DMS114 treated with DMSO at 0.1 percent for 48 hours (cell line): ENCODE measurements at regions not wholly inside any gene's neighbourhood (a gene's known extent, or its start where the extent isn't known, plus 50 kb on each side); places are given as distances from the start of the nearest gene placed in this dataset.

ENCODE experiments used
- DNase-seq: peaks from one replicate; lab custom pipeline; 2025; ENCODE audit not compliant: unreplicated experiment; lab: John Stamatoyannopoulos, UW

DNA sequence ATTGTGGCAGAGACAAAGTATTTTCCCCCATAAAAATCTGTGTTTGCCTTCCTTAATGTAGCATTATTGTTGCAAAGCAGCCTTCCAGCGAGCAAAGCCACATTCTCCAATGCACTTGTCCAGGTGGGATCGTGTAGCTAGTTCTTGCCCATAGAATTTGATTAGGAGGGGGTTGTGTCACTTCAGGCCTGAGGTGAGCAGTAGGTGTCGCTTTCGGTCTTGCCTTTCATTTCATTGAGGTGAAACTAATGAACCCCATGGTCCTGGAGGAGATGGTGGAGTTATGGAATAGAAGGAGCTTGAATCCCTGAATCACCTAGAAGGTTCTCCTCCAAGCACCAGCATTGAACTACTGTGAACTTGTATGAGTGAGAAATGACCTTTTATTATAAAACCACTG, 318.9 kb upstream of the PBX1 start:
- DNase-seq, result no peak

DNA sequence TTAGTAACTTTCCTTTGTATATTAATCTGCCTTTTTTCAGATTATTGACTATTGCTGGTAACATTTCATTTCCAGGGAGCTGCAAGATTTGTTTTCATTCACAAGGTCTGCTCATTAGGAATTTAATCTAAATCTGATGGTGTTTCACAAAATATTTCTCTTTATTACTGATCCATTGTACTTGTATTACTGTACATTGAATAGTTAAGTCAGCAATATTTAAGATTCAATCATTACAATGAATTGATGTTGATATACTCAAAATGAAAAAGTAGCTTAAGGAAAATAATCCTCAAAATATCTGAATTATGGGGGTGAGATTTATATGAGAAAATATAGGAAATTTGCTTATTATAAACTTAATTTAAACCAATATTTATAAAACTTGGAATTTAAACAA, 308.6 kb upstream of the PBX1 start:
- DNase-seq, result no peak

GRCh38 chr1:164256456-164256855, 302.5 kb upstream of the PBX1 start:
- DNase-seq, result no peak

GRCh38 chr1:164261691-164262240, 297.2 kb upstream of the PBX1 start:
- no peak for DNase-seq

- no peak for DNase-seq
These were observed 295.4 kb upstream of the PBX1 start for GRCh38 chr1:164263540-164263939.

GRCh38 chr1:164265232-164265631, 293.8 kb upstream of the PBX1 start:
- DNase-seq, result no peak

- DNase-seq, result no peak
These were observed 286.8 kb upstream of the PBX1 start for GRCh38 chr1:164272156-164272555.

- DNase-seq, result no peak
These were observed 262.8 kb upstream of the PBX1 start for GRCh38 chr1:164296172-164296571.

DNA sequence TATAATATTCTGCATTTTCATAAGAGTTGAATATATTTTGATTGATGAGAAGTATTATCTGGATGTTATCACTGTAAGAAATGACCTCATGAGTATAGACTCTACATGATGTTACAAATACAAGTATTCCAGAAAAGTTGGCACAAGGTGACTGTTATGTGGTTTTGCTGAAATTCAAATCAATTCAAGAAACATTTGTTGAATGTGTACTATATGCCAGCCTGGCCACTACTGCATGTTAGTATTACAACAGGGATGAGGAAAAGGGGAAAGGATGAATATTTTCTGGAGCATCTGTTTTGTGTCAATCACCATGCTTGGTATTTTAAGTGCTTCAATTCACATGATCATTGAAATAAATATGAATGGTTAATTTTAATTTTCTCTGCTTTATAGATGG, 250.9 kb upstream of the PBX1 start:
- no peak for DNase-seq

DNA sequence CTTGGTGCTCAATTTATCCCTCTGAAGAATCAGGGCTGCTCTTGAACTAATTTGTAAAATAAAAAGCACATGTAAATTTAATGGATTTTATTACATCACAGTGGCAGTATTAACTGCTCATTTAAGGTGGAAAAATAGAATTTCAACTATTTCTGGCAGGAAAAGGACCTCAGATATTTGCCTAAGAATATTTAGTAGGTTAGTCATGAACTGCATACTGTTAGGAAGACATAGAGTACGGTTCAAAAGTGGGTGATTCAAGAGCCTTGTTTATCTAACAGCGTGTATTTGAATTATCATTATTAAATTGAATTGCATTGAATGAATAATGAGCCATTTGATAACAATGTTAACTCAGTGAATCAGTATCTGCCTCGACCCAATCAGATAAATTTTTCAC, 248.8 kb upstream of the PBX1 start:
- DNase-seq, result no peak

DNA sequence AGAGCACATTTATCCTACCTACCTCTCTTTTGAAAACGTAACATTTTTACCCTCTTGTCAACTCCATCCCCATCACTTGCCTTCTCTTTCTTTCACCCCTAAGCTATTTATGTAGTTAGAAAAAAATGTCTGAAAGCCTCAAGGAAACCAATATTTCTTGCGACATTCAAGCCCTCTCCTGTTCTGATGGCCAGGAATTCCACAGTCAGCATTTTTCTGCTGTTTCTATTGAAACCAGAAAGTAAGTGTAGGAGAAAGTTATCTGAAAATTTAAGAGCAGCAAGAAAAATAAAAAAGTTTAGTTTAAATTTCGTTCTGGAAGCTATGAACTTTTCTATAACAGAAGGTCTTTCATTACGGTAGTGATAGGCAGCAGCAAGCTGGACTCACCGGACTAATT, 247.6 kb upstream of the PBX1 start:
- no peak for DNase-seq

- no peak for DNase-seq
These were observed 237.9 kb upstream of the PBX1 start for GRCh38 chr1:164320790-164321731.

DNA sequence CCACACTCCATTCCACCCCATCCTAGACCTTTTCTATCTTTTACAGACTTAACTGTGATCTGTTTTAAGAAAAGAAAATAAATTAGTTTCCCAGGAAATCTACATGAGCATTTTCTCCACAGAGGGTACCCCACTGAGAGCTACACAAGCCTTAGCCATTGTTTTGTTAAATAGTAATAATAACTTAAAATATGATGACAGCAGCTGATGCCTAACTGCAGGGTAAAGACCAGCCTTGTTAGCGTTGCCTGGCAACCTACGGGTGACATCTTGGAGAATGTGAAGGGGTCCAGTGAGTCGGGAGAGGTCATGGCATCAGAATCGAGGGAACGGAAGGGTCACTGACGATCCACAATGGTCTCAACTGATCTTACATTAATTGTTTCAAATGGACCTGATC, 233.2 kb upstream of the PBX1 start:
- DNase-seq, result no peak

DNA sequence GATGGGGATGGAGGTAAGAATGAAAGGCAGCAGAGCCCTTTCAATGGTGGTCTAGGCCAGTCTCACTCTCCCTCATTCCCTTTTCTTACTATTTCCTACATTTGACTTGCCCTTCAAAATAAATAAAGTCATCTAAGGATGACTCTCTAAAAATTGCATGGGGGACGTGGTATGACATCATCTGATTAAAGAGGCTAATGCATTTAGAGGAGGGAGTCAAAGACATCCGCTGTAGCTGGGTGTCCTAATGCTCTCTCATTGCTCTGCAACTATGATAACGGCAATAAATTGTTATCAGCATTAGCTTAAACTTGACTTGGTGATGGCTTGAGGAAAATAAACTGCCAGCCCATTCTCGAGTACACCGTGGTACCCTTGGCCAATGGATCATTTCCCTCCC, 225.6 kb upstream of the PBX1 start:
- DNase-seq, result no peak

GRCh38 chr1:164337394-164337793, 221.6 kb upstream of the PBX1 start:
- no peak for DNase-seq

- DNase-seq, result no peak
These were observed 221.1 kb upstream of the PBX1 start for GRCh38 chr1:164337885-164338284.

DNA sequence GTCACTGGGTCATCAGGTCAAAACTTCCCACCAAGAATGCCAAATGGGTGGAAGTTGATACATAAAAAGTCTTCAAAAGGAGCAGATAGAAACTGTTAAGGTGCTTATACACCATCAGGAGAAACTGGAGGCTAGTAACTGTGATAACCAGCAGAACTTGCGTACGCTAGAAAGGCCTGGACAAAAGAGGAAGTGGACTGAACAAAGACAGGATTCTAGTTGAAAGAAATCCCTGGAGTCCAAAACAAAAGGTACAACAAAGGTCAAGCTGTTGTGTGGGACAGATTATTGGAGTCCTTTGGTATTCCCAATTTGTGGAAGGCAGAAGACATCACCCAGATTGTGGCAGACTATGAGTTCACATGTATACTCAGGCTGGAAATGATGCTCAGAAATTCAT, 215.8 kb upstream of the PBX1 start:
- DNase-seq, result no peak

GRCh38 chr1:164347980-164348379, 211.0 kb upstream of the PBX1 start:
- no peak for DNase-seq

DNA sequence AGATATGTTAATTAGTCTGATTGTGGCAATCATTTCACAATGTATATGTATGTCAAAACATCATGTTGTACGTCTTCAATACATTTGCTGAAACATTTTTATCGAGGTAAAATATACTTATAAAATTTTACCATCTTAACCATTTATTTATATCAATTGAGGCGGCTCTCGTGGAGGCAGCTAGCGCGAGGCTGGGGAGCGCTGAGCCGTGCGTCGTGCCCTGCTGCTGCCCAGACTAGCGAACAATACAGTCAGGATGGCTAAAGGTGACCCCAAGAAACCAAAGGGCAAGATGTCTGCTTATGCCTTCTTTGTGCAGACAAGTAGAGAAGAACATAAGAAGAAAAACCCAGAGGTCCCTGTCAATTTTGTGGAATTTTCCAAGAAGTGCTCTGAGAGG, 202.5 kb upstream of the PBX1 start:
- no peak for DNase-seq

DNA sequence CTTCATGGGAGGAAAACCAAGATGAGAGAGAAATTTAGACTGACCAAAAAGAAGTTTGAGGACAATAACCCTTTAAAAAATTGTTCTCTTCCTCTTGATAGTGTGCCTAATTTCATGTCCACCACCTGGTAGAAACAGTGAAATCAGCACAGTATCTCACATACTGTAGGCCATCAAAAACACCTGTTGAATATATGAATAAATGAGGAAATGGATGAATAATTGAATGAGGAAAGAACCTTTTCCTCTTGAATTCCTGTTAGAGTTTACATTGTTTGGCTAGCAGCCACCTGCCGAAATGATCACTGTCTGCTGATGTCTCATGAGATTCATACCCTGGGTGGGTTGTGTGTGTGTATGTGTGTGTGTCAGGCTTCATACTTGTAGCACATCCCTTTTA, 198.7 kb upstream of the PBX1 start:
- DNase-seq, result no peak

DNA sequence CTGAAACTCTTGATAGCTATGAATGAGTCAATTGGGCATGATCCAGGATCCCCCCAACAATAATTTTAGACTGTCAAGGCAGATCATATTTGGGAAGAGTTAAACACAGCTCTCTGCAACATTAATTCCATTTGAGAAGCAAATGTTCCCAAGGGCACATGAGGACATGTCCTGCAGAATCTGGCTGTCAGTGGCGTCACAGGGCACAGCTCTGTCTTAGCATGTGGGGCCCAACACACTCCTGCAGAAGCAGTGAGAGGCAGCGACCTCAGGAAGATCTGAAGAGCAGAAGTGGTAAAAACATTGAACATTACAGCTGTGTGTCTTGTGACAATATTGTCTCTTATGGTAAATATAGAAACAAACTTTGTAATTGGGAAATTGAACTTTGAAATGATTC, 197.1 kb upstream of the PBX1 start:
- no peak for DNase-seq

GRCh38 chr1:164363980-164364379, 195.0 kb upstream of the PBX1 start:
- no peak for DNase-seq

DNA sequence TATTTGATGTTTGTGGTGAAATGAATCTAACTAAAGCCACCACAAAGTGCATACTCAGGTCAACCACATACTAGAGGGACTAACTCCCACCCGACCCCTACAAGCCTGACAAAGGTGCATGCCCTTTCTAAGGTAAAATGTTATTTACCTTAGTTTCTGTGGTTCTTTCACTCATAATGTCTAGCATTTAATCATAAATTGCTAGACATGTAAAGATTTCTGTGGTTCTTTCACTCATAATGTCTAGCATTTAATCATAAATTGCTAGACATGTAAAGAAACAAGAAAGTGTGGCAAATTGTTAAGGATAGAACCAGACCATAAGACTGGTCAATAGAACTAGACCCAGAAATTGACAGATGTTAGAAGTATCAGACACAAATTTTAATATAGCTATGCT, 193.0 kb upstream of the PBX1 start:
- DNase-seq, result no peak
